SK-N-SH treated with all-trans-retinoic acid at 6 μM for 48 hours (cell line): ENCODE measurements at regions not wholly inside any gene's neighbourhood (a gene's known extent, or its start where the extent isn't known, plus 50 kb on each side); places are given as distances from the start of the nearest gene placed in this dataset.

Experiments used
- ATAC-seq: fragments of 200-7000 bp; cut with Tn5 transposase; 3 replicates; pipeline ENCODE4 v1.9.1; 2020; ENCODE audit warnings: mild to moderate bottlenecking, moderate library complexity
- ARNTL ChIP-seq: fragments of 450-650 bp; formaldehyde crosslinking; IDR thresholded peaks from 2 replicates; pipeline ENCODE4 v1.5.0; 2020; ENCODE audit warnings: low read depth, mild to moderate bottlenecking, moderate library complexity, borderline replicate concordance
- BACH2 ChIP-seq: fragments of 250-450 bp; sonication (Bioruptor Pico); IDR thresholded peaks from 2 replicates; pipeline ENCODE4 v1.9.0; 2021; ENCODE audit warnings: mild to moderate bottlenecking, borderline replicate concordance
- CSDC2 ChIP-seq: fragments of 250-450 bp; sonication (Bioruptor Pico); IDR thresholded peaks from 2 replicates; pipeline ENCODE4 v1.5.0; 2020; ENCODE audit warnings: mild to moderate bottlenecking, moderate library complexity
- ESRRG ChIP-seq: fragments of 250-450 bp; sonication (Bioruptor Pico); IDR thresholded peaks from 2 replicates; pipeline ENCODE4 v1.6.1; 2021; ENCODE audit warnings: mild to moderate bottlenecking
- GLIS3 ChIP-seq: fragments of 250-450 bp; sonication (Bioruptor Pico); IDR thresholded peaks from 2 replicates; pipeline ENCODE4 v1.5.0; 2020; ENCODE audit warnings: mild to moderate bottlenecking, moderate library complexity
- ISL1 ChIP-seq: fragments of 250-450 bp; sonication (Bioruptor Pico); IDR thresholded peaks from 2 replicates; pipeline ENCODE4 v2.1.2; 2022; ENCODE audit warnings: mild to moderate bottlenecking, moderate library complexity
- OSR1 ChIP-seq: fragments of 250-450 bp; sonication (Bioruptor Pico); IDR thresholded peaks from 2 replicates; pipeline ENCODE4 v1.8.0; 2022; ENCODE audit warnings: moderate library complexity, mild to moderate bottlenecking, inconsistent platforms
- TCF4 ChIP-seq: fragments of 250-450 bp; sonication (Bioruptor Pico); IDR thresholded peaks from 2 replicates; pipeline ENCODE4 v1.8.0; 2021; ENCODE audit warnings: mild to moderate bottlenecking, moderate library complexity, borderline replicate concordance
- TOX ChIP-seq: fragments of 250-450 bp; sonication (Bioruptor Pico); IDR thresholded peaks from 2 replicates; pipeline ENCODE4 v1.8.0; 2021; ENCODE audit warnings: mild to moderate bottlenecking, moderate library complexity, borderline replicate concordance
- ZC3H10 ChIP-seq: fragments of 250-450 bp; sonication (Bioruptor Pico); IDR thresholded peaks from 2 replicates; pipeline ENCODE4 v1.5.1; 2021; ENCODE audit warnings: mild to moderate bottlenecking, moderate library complexity
- ZFP3 ChIP-seq: fragments of 250-450 bp; sonication (Bioruptor Pico); IDR thresholded peaks from 2 replicates; pipeline ENCODE4 v1.5.0; 2020; ENCODE audit warnings: mild to moderate bottlenecking, moderate library complexity
- ZFP30 ChIP-seq: fragments of 450-650 bp; formaldehyde crosslinking; IDR thresholded peaks from 2 replicates; pipeline ENCODE4 v1.5.0; 2022; ENCODE audit warnings: mild to moderate bottlenecking, moderate library complexity
- ZNF565 ChIP-seq: fragments of 450-650 bp; formaldehyde crosslinking; conservative IDR thresholded peaks from 2 replicates; pipeline ENCODE4 v1.5.0; 2020; ENCODE audit warnings: low read depth, mild to moderate bottlenecking, moderate library complexity
- ZNF70 ChIP-seq: fragments of 450-650 bp; formaldehyde crosslinking; IDR thresholded peaks from 2 replicates; pipeline ENCODE4 v1.5.0; 2020; ENCODE audit warnings: mild to moderate bottlenecking, moderate library complexity
- ZNF8 ChIP-seq: fragments of 450-650 bp; formaldehyde crosslinking; IDR thresholded peaks from 2 replicates; pipeline ENCODE4 v1.5.0; 2020; ENCODE audit warnings: mild to moderate bottlenecking, moderate library complexity
- TF ChIP-seq, protein P1 (sequence below): fragments of 250-450 bp; sonication (Bioruptor Pico); IDR thresholded peaks from 2 replicates; pipeline ENCODE4 v1.5.0; 2020; ENCODE audit warnings: mild to moderate bottlenecking, moderate library complexity
- TF ChIP-seq, protein P2 (sequence below): fragments of 250-450 bp; sonication (Bioruptor Pico); IDR thresholded peaks from 2 replicates; pipeline ENCODE4 v1.8.0; 2020; ENCODE audit warnings: mild to moderate bottlenecking, moderate library complexity, borderline replicate concordance
- TF ChIP-seq, protein P3 (sequence below): fragments of 250-450 bp; sonication (Bioruptor Pico); IDR thresholded peaks from 2 replicates; pipeline ENCODE4 v1.5.1; 2021; ENCODE audit warnings: mild to moderate bottlenecking, moderate library complexity
- TF ChIP-seq, protein P4 (sequence below): fragments of 250-450 bp; sonication (Bioruptor Pico); IDR thresholded peaks from 2 replicates; pipeline ENCODE4 v1.8.0; 2021; ENCODE audit warnings: low read depth, mild to moderate bottlenecking, moderate library complexity, borderline replicate concordance
- TF ChIP-seq, protein P5 (sequence below): fragments of 250-450 bp; sonication (Bioruptor Pico); IDR thresholded peaks from 2 replicates; pipeline ENCODE4 v1.5.1; 2020; ENCODE audit warnings: low read depth, mild to moderate bottlenecking, moderate library complexity

DNA sequence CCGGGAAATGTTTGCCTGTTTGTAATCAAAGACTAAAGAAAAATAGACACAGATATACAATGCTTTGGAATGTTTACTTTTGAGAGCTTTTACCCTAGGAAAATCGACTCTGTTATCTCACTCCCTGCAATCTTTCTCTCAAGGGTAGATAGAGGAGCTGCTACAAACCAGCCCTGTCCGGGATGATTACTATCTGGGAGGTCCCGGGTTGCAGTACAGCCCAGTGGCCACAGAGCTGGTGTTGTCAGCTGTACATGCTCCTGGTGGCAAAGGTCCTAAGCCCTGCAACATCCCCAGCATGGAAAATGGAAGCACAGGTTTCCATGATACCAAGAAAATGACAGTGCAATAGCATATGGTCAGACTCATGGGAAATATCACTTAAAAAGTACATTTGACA lies 570.5 kb upstream of the SOX11 start:
- ATAC-seq = no peak; the same call in 2 of the 3 replicates

DNA sequence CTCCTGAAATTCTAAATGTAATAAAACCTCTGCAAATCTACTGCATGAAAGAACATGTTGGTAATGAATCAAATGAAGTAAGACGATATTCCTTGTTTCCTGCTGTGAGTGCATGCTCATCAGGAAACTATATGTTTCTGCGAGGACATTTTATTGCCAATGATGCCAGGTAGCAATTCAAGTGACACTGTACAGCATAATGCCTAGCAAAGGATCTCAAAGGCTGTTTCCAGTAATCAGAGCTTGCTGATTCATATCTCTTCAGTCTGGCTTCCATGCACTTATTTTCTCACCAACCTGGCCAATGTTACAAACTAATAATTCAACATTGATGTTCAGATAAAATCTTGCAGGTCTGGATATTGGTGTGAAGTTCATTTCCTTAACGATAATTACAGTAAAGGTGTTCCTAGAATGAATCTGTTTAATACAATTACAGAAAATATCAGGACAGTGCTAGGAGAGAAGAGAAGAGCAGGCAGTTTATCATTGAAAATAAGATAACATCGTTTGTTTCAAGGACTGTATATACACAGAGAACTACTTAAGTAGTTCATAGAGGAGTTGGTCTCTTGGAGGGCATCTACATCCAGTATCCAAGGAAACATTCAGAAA lies 568.5 kb upstream of the SOX11 start:
- TF ChIP-seq TCF4 (0 out of 2 replicates have a peak, but pooled peaks have one; percentile 36), ZC3H10 (CRISPR knock-in tag) (no peak), ZNF565 (no peak), CSDC2 (CRISPR knock-in tag) (no peak), OSR1 (CRISPR knock-in tag) (no peak)
- TF ChIP-seq, protein P1, sequence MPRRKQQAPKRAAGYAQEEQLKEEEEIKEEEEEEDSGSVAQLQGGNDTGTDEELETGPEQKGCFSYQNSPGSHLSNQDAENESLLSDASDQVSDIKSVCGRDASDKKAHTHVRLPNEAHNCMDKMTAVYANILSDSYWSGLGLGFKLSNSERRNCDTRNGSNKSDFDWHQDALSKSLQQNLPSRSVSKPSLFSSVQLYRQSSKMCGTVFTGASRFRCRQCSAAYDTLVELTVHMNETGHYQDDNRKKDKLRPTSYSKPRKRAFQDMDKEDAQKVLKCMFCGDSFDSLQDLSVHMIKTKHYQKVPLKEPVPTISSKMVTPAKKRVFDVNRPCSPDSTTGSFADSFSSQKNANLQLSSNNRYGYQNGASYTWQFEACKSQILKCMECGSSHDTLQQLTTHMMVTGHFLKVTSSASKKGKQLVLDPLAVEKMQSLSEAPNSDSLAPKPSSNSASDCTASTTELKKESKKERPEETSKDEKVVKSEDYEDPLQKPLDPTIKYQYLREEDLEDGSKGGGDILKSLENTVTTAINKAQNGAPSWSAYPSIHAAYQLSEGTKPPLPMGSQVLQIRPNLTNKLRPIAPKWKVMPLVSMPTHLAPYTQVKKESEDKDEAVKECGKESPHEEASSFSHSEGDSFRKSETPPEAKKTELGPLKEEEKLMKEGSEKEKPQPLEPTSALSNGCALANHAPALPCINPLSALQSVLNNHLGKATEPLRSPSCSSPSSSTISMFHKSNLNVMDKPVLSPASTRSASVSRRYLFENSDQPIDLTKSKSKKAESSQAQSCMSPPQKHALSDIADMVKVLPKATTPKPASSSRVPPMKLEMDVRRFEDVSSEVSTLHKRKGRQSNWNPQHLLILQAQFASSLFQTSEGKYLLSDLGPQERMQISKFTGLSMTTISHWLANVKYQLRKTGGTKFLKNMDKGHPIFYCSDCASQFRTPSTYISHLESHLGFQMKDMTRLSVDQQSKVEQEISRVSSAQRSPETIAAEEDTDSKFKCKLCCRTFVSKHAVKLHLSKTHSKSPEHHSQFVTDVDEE = no peak
- no peak for ATAC-seq

More for the DNA sequence above, 570.5 kb upstream of the SOX11 start:
- TF ChIP-seq GLIS3 (CRISPR knock-in tag) (no peak), ZNF70 (CRISPR knock-in tag) (no peak), ARNTL (CRISPR knock-in tag) (no peak), ZNF8 (CRISPR knock-in tag) (no peak), ISL1 (CRISPR knock-in tag) (no peak), ZFP3 (CRISPR knock-in tag) (no peak), TOX (CRISPR knock-in tag) (no peak), BACH2 (CRISPR knock-in tag) (no peak)
- TF ChIP-seq, protein P2, sequence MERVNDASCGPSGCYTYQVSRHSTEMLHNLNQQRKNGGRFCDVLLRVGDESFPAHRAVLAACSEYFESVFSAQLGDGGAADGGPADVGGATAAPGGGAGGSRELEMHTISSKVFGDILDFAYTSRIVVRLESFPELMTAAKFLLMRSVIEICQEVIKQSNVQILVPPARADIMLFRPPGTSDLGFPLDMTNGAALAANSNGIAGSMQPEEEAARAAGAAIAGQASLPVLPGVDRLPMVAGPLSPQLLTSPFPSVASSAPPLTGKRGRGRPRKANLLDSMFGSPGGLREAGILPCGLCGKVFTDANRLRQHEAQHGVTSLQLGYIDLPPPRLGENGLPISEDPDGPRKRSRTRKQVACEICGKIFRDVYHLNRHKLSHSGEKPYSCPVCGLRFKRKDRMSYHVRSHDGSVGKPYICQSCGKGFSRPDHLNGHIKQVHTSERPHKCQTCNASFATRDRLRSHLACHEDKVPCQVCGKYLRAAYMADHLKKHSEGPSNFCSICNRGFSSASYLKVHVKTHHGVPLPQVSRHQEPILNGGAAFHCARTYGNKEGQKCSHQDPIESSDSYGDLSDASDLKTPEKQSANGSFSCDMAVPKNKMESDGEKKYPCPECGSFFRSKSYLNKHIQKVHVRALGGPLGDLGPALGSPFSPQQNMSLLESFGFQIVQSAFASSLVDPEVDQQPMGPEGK = no peak
- TF ChIP-seq, protein P3, sequence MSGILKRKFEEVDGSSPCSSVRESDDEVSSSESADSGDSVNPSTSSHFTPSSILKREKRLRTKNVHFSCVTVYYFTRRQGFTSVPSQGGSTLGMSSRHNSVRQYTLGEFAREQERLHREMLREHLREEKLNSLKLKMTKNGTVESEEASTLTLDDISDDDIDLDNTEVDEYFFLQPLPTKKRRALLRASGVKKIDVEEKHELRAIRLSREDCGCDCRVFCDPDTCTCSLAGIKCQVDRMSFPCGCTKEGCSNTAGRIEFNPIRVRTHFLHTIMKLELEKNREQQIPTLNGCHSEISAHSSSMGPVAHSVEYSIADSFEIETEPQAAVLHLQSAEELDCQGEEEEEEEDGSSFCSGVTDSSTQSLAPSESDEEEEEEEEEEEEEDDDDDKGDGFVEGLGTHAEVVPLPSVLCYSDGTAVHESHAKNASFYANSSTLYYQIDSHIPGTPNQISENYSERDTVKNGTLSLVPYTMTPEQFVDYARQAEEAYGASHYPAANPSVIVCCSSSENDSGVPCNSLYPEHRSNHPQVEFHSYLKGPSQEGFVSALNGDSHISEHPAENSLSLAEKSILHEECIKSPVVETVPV (CRISPR knock-in tag) = no peak
- TF ChIP-seq, protein P4, sequence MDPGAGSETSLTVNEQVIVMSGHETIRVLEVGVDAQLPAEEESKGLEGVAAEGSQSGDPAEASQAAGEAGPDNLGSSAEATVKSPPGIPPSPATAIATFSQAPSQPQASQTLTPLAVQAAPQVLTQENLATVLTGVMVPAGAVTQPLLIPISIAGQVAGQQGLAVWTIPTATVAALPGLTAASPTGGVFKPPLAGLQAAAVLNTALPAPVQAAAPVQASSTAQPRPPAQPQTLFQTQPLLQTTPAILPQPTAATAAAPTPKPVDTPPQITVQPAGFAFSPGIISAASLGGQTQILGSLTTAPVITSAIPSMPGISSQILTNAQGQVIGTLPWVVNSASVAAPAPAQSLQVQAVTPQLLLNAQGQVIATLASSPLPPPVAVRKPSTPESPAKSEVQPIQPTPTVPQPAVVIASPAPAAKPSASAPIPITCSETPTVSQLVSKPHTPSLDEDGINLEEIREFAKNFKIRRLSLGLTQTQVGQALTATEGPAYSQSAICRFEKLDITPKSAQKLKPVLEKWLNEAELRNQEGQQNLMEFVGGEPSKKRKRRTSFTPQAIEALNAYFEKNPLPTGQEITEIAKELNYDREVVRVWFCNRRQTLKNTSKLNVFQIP = no peak

DNA sequence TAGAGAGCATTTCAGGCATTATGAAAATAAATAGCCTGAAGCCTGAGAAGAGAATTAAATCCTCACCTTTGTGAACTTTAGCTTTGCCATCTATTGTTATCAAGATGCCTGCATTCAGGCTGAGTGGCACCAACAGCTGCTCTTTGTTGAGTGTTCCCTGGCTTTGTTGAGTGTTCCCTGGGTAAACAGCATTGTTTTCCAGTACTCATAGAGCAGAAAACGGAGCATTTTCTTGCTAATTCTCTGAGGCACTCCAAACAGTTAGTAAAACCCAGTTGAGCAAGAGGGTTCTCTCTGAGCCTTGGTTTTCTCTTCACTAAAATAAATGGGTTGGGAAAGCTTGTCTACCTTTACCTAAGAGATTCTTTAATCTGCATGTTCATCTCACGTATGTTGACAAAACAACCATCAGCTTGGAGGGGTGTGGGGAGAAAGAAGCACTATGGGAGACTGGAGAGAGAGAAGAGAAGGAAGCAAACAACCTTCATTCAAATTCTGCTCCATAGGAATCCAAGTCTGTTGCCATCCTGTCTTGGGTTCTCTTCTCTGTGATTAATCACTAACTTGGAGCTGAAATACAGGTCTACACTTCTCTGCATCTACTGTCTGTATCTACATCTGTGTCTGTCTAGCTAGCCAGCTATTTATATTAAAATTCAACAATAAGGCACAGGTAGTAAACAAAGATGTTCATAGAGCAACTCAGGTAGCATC lies 567.0 kb upstream of the SOX11 start:
- ATAC-seq = no peak
- TF ChIP-seq BACH2 (CRISPR knock-in tag) = no peak
- TF ChIP-seq ARNTL (CRISPR knock-in tag) = no peak
- TF ChIP-seq, protein P3 (CRISPR knock-in tag) = no peak
- TF ChIP-seq ESRRG (CRISPR knock-in tag) = no peak
- TF ChIP-seq, protein P5, sequence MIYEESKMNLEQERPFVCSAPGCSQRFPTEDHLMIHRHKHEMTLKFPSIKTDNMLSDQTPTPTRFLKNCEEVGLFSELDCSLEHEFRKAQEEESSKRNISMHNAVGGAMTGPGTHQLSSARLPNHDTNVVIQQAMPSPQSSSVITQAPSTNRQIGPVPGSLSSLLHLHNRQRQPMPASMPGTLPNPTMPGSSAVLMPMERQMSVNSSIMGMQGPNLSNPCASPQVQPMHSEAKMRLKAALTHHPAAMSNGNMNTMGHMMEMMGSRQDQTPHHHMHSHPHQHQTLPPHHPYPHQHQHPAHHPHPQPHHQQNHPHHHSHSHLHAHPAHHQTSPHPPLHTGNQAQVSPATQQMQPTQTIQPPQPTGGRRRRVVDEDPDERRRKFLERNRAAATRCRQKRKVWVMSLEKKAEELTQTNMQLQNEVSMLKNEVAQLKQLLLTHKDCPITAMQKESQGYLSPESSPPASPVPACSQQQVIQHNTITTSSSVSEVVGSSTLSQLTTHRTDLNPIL = no peak
- TF ChIP-seq ZNF8 (CRISPR knock-in tag) = no peak
- TF ChIP-seq, protein P1 = no peak
- TF ChIP-seq ZNF70 (CRISPR knock-in tag) = no peak
- no peak for TF ChIP-seq ZFP3 (CRISPR knock-in tag)
- no peak for TF ChIP-seq TOX (CRISPR knock-in tag)
- no peak for TF ChIP-seq ZFP30 (CRISPR knock-in tag)
- TF ChIP-seq, protein P2 = no peak
- TF ChIP-seq ZC3H10 (CRISPR knock-in tag) = no peak
- no peak for TF ChIP-seq CSDC2 (CRISPR knock-in tag)
